ENCODE measurements at regions not wholly inside any gene's neighbourhood (a gene's known extent, or its start where the extent isn't known, plus 50 kb on each side); places are given as distances from the start of the nearest gene placed in this dataset.

DNA sequence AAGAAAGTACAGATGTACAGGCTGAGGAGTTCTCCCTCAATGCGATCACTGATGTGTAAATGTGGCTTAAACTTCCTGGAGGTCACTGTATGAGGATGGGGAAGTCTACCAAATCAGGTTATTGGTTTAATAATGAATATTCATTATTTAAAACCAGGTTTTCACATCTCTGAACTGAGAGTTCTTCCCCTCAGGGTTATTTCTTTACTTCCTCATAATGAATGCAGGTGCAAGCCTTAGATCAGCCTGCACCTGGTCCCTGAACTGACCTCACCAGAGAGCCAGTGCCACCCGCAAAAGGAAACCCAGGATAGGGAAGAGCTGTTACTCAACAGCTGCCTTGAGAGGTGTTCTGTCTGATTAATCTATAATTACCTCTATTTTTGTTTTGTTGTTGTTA lies 369.0 kb downstream of the EPHA4 start:
- no peaks in the 10 kb centered on the region for H3K9me3 ChIP-seq
- H3K27me3 ChIP-seq = no peaks in the 10 kb centered on the region
- intact Hi-C loops (cut with DNase I) = no loop called here
- no peaks in the 10 kb centered on the region for H3K4me1 ChIP-seq
- no peak overlapping the region for H3K27ac ChIP-seq
- TF ChIP-seq, protein P1, sequence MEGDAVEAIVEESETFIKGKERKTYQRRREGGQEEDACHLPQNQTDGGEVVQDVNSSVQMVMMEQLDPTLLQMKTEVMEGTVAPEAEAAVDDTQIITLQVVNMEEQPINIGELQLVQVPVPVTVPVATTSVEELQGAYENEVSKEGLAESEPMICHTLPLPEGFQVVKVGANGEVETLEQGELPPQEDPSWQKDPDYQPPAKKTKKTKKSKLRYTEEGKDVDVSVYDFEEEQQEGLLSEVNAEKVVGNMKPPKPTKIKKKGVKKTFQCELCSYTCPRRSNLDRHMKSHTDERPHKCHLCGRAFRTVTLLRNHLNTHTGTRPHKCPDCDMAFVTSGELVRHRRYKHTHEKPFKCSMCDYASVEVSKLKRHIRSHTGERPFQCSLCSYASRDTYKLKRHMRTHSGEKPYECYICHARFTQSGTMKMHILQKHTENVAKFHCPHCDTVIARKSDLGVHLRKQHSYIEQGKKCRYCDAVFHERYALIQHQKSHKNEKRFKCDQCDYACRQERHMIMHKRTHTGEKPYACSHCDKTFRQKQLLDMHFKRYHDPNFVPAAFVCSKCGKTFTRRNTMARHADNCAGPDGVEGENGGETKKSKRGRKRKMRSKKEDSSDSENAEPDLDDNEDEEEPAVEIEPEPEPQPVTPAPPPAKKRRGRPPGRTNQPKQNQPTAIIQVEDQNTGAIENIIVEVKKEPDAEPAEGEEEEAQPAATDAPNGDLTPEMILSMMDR (IDR thresholded peaks at IDR 0.05) = no peak
- no peak overlapping the region for H3K4me3 ChIP-seq
- H3K36me3 ChIP-seq = no peaks in the 10 kb centered on the region
- DNase-seq (no peak), ATAC-seq (no peak)

DNA sequence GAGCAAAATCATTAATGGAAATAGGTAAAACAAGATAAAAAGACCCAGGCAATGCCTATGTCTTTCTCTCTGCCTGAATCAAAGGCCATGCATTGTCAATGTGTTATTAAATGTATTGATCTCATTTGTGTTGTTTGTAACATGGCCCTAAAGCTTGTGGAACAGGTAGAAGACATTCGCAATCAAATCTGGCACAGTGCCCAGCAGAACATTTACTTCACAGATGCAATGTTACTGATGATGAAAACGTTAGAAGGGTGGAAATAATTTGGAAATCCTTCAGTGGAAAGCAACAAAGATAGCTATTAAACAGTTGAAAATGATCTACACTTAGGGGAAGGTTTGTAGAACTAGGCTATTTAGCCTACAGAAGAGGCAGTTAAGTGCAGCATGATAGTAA lies 368.2 kb downstream of the EPHA4 start:
- TF ChIP-seq, protein P1 (IDR thresholded peaks at IDR 0.05) = no peak
- Histone ChIP-seq H3K4me1 (no peaks in the 10 kb centered on the region), H3K4me3 (no peak overlapping the region), H3K9me3 (no peaks in the 10 kb centered on the region), H3K27ac (no peak overlapping the region), H3K27me3 (no peaks in the 10 kb centered on the region), H3K36me3 (no peaks in the 10 kb centered on the region)
- ATAC-seq (no peak), DNase-seq (no peak)
- intact Hi-C loops (cut with DNase I) = no loop called here

DNA sequence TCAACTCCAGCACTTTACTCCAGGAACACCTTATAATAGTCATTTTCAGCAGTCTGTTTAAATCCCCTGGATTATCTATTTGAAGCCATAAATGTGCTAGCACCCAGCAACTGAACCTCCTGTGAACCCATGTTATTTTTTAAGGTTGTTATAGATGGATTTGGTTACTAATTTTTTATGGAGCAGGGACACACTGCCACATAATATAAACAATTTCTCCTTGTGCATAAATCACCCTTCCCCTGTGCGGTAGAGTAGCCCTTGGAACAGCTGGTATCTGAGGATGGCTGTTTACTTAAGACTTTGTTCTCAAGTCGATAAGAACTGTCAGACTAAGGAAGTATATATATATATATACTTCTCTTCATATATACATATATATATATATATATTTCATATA lies 367.4 kb downstream of the EPHA4 start:
- Histone ChIP-seq H3K4me3 (no peak overlapping the region), H3K4me1 (no peaks in the 10 kb centered on the region), H3K27ac (no peak overlapping the region), H3K9me3 (no peaks in the 10 kb centered on the region), H3K27me3 (no peaks in the 10 kb centered on the region), H3K36me3 (no peaks in the 10 kb centered on the region)
- no peak for DNase-seq
- intact Hi-C loops (cut with DNase I) = no loop called here
- TF ChIP-seq, protein P1 (IDR thresholded peaks at IDR 0.05) = no peak
- no peak for ATAC-seq

DNA sequence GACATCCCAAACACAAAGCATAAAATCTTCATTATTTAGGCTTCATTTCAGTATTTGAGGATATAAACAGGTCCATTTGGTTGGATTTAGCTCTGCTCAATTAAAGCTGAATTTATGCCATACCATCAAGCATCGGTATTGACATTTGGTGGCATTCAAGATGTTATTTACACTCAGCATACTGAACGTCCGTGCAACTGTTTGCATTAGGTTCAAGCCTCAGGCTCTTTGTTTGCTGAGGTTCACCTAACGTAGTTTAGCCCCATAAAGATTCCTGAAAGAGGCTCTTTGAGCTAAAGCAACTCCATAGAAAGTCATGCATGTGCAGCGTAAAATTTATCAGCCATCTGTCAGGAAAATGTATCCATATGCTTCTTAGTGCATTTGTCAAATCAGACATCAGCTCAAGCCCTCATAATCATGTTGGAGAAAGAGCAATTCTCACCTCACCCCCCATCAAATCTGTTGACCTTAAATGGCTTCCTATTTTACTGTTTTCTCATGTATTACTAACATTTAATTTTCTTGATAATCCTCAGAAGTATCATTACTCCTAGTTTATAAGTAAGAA lies 366.9 kb downstream of the EPHA4 start:
- DNase-seq (peak in 1 of 4 donors; percentile 19), ATAC-seq (no peak)
- H3K4me3 ChIP-seq = no peak overlapping the region
- no peak overlapping the region for H3K27ac ChIP-seq
- H3K36me3 ChIP-seq = no peaks in the 10 kb centered on the region
- intact Hi-C loops (cut with DNase I) = no loop called here
- H3K27me3 ChIP-seq = no peaks in the 10 kb centered on the region
- H3K4me1 ChIP-seq = no peaks in the 10 kb centered on the region
- no peaks in the 10 kb centered on the region for H3K9me3 ChIP-seq
- TF ChIP-seq, protein P1 (IDR thresholded peaks at IDR 0.05) = no peak

DNA sequence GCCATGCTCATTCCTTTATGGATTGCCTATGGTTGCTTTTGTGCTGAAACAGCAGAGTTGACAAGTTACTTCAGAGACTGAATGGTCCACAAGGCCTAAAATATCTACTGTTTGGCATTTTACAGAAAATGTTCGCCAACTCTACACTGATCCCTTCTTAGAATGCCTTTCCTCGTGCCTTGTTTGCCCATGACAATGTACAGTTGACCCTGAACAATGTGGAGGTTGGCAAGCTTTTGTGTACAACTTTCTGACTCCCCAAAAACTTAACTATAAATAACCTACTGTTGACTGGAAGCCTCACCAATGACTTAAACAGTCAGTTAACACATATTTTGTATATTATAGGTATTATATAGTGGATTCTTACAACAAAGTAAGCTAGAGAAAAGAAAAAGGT lies 361.4 kb downstream of the EPHA4 start:
- no peaks in the 10 kb centered on the region for H3K9me3 ChIP-seq
- TF ChIP-seq, protein P1 (IDR thresholded peaks at IDR 0.05) = no peak
- ATAC-seq (no peak), DNase-seq (no peak)
- no peaks in the 10 kb centered on the region for H3K36me3 ChIP-seq
- intact Hi-C loops (cut with DNase I) = no loop called here
- H3K4me1 ChIP-seq = no peaks in the 10 kb centered on the region
- no peak overlapping the region for H3K4me3 ChIP-seq
- no peaks in the 10 kb centered on the region for H3K27me3 ChIP-seq
- no peak overlapping the region for H3K27ac ChIP-seq
